ENCODE measurements at regions not wholly inside any gene's neighbourhood (a gene's known extent, or its start where the extent isn't known, plus 50 kb on each side); places are given as distances from the start of the nearest gene placed in this dataset.

DNA sequence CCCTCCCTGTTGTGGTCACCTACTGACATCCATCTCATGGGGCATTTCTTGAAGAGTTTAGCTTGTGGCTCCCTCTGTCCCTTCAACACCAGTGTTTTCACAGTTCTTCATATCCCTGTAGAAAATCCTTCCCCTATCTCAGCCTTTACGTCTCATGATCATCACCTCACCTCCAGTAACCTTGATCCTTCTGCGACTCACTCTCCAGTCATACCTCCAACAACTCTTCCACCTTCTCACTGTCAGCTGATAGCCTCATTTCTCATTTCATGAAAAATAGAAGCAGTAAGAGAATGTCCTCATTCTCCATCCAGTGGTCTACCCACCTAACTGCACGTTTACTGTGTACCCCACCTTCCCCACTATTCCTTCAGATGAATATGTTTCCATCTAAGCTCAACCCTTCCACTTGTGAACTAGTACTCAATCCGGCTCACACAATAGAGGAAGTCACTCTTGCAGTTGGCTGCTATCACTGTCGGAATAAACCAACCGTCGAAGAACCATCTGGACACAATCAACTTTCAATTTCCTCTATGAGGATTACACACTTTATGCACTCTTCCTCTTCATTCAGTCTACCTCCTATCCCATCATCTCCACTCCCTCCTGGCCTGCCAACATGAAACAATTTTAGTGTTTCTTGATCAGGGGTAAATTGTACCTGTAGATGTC lies 256.0 kb downstream of the AHR start:
- Histone ChIP-seq H3K27me3 (no peaks in the 10 kb centered on the region), H3K4me3 (no peak overlapping the region), H3K4me1 (peaks cover 0 to 6% (median 0%) of the 10 kb centered on the region in 4 donors), H3K9me3 (no peaks in the 10 kb centered on the region), H3K36me3 (no peaks in the 10 kb centered on the region), H3K27ac (no peak overlapping the region)
- TF ChIP-seq, protein P1, sequence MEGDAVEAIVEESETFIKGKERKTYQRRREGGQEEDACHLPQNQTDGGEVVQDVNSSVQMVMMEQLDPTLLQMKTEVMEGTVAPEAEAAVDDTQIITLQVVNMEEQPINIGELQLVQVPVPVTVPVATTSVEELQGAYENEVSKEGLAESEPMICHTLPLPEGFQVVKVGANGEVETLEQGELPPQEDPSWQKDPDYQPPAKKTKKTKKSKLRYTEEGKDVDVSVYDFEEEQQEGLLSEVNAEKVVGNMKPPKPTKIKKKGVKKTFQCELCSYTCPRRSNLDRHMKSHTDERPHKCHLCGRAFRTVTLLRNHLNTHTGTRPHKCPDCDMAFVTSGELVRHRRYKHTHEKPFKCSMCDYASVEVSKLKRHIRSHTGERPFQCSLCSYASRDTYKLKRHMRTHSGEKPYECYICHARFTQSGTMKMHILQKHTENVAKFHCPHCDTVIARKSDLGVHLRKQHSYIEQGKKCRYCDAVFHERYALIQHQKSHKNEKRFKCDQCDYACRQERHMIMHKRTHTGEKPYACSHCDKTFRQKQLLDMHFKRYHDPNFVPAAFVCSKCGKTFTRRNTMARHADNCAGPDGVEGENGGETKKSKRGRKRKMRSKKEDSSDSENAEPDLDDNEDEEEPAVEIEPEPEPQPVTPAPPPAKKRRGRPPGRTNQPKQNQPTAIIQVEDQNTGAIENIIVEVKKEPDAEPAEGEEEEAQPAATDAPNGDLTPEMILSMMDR (IDR thresholded peaks at IDR 0.05) = no peak
- no peak for TF ChIP-seq POLR2A (IDR thresholded peaks at IDR 0.05)
- DNase-seq = no peak

DNA sequence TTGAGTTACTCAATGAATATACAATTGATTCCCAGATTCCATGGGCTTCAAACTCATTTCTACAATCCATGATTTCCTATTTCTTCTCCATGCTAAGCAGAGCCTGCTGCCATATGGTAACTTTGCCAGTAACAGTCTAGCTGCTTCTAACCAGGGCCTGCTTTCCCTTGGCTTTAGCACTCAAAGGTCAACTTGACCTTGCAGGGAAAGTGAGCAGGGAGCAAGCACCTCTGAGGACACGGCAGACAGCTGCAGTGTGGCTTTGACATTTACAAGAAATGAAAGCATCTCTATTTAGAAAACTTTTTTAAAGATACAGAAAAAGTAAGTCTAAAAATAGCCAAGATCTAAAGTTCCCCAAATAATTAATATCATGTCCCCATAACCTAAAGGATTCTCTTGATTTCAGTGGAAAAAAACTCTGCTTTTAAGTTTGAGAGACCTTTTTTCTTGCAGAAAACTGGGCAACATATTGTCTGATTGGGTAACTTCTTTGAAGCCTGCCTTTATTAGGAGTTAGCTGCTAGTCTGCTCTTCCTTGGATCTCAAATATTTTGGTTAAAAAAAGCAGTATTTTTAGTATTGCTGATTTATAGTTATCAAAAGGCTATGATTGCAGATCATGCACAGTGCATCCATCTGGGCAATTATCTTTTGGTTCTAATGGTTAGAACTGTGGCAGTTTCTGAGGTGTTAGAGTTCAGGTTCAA lies 257.9 kb downstream of the AHR start:
- no peak overlapping the region for H3K27ac ChIP-seq
- TF ChIP-seq, protein P1 (IDR thresholded peaks at IDR 0.05) = no peak
- TF ChIP-seq POLR2A (IDR thresholded peaks at IDR 0.05) = no peak
- H3K9me3 ChIP-seq = no peaks in the 10 kb centered on the region
- H3K36me3 ChIP-seq = no peaks in the 10 kb centered on the region
- no peak overlapping the region for H3K4me3 ChIP-seq
- peaks cover 0 to 6% (median 0%) of the 10 kb centered on the region in 4 donors for H3K4me1 ChIP-seq
- no peak for DNase-seq
- H3K27me3 ChIP-seq = no peaks in the 10 kb centered on the region

GRCh38 chr7:17557251-17557671 lies 258.8 kb downstream of the AHR start:
- no peaks in the 10 kb centered on the region for H3K9me3 ChIP-seq
- no peak for TF ChIP-seq POLR2A (IDR thresholded peaks at IDR 0.05)
- TF ChIP-seq, protein P1 (IDR thresholded peaks at IDR 0.05) = no peak
- no peak overlapping the region for H3K4me3 ChIP-seq
- no peaks in the 10 kb centered on the region for H3K27me3 ChIP-seq
- DNase-seq = no peak
- peaks cover 0 to 6% (median 0%) of the 10 kb centered on the region in 4 donors for H3K4me1 ChIP-seq
- no peak overlapping the region for H3K27ac ChIP-seq
- no peaks in the 10 kb centered on the region for H3K36me3 ChIP-seq

GRCh38 chr7:17558135-17558534 lies 259.7 kb downstream of the AHR start:
- no peak for TF ChIP-seq POLR2A (IDR thresholded peaks at IDR 0.05)
- TF ChIP-seq, protein P1 (IDR thresholded peaks at IDR 0.05) = no peak
- Histone ChIP-seq H3K27me3 (no peaks in the 10 kb centered on the region), H3K4me3 (no peak overlapping the region), H3K27ac (peak overlapping the region in 2 of 4 donors; percentile 0 to 44), H3K9me3 (no peaks in the 10 kb centered on the region), H3K36me3 (no peaks in the 10 kb centered on the region), H3K4me1 (peaks cover 0 to 6% (median 0%) of the 10 kb centered on the region in 4 donors)
- DNase-seq = no peak

GRCh38 chr7:17558558-17559332 lies 260.3 kb downstream of the AHR start:
- Histone ChIP-seq H3K36me3 (no peaks in the 10 kb centered on the region), H3K9me3 (no peaks in the 10 kb centered on the region), H3K4me3 (no peak overlapping the region), H3K4me1 (peaks cover 0 to 6% (median 0%) of the 10 kb centered on the region in 4 donors), H3K27me3 (no peaks in the 10 kb centered on the region), H3K27ac (peak overlapping the region in 3 of 4 donors; percentile 4 to 37 (median 28))
- no peak for DNase-seq
- TF ChIP-seq POLR2A (IDR thresholded peaks at IDR 0.05) = no peak
- TF ChIP-seq, protein P1 (IDR thresholded peaks at IDR 0.05) = no peak
